B cell (primary cell): ENCODE measurements at regions not wholly inside any gene's neighbourhood (a gene's known extent, or its start where the extent isn't known, plus 50 kb on each side); places are given as distances from the start of the nearest gene placed in this dataset.

Experiments used
- ATAC-seq: fragments of 200-7000 bp; cut with Tn5 transposase; one replicate; pipeline ENCODE4 v1.10.0; 2021; ENCODE audit warnings: low read depth, mild to moderate bottlenecking, moderate number of reproducible peaks, moderate library complexity
- CTCF ChIA-PET: fragments of 350-600 bp; sonication (Branson Sonifier 250); formaldehyde crosslinking; loops from one replicate; lab custom pipeline; 2021; ENCODE audit warnings: antibody characterized with exemption, inconsistent platforms; lab: Charles Lee
- POLR2A ChIA-PET: fragments of 350-600 bp; sonication (Branson Sonifier 250); formaldehyde crosslinking; loops from one replicate; lab custom pipeline; 2021; ENCODE audit warnings: antibody characterized with exemption; lab: Charles Lee
- DNase-seq: peaks from one replicate; pipeline ENCODE4 v3.0.0; 2013
- H2AFZ ChIP-seq: 2 replicates; pipeline ENCODE4 v1.6.1; 2012; ENCODE audit warnings: mild to moderate bottlenecking, low read depth, low read length; ENCODE audit not compliant: insufficient read depth, poor library complexity, severe bottlenecking
- H3K27ac ChIP-seq, 2 donors: 1 replicate in 1 of 2; 2 replicates in 1 of 2; pipeline ENCODE4 v1.5.1; 2012 to 2013; ENCODE audit warnings: low read length in 2 of 2, mild to moderate bottlenecking in 2 of 2, moderate library complexity in 1 of 2
- H3K27me3 ChIP-seq, 4 experiments: fragments of 200-600 bp in 1 of 4; sonication (generic) in 1 of 4; replicated peaks in 1 of 4; 1 replicate in 2 of 4; 2 replicates in 2 of 4; pipeline versions ENCODE4 v1.6.1 to v1.7.0; 2013 to 2016; ENCODE audit warnings: low read length in 3 of 4, mild to moderate bottlenecking in 2 of 4, mixed read lengths in 1 of 4, moderate library complexity in 1 of 4; ENCODE audit not compliant: insufficient read depth in 4 of 4, control insufficient read depth in 3 of 4; ENCODE audit errors: control extremely low read depth in 1 of 4
- H3K36me3 ChIP-seq, 2 experiments: replicated peaks in 1 of 2; 1 replicate in 1 of 2; 2 replicates in 1 of 2; pipeline versions ENCODE4 v1.6.1 to v1.7.1; 2013; ENCODE audit warnings: low read length in 1 of 2; ENCODE audit not compliant: insufficient read depth in 2 of 2, control insufficient read depth in 1 of 2; ENCODE audit errors: control extremely low read depth in 1 of 2, extremely low read depth in 1 of 2
- H3K4me1 ChIP-seq, 2 donors: fragments of 200-600 bp in 1 of 2; sonication (generic) in 1 of 2; 1 replicate in 1 of 2; 2 replicates in 1 of 2; pipeline versions ENCODE4 v1.5.1 to v1.6.1; 2013 to 2017; ENCODE audit warnings: low read length in 2 of 2; ENCODE audit not compliant: control insufficient read depth in 2 of 2, insufficient read depth in 2 of 2
- H3K4me2 ChIP-seq: replicated peaks from 2 replicates; pipeline ENCODE3; 2012; ENCODE audit warnings: mild to moderate bottlenecking, low read depth, low read length; ENCODE audit not compliant: poor library complexity, severe bottlenecking
- H3K4me3 ChIP-seq, 5 experiments: fragments of 200-600 bp in 1 of 5; sonication (generic) in 1 of 5; 1 replicate in 3 of 5; 2 replicates in 2 of 5; pipeline versions ENCODE4 v1.5.1 to v1.7.0; 2011 to 2016; ENCODE audit warnings: low read length in 4 of 5, mild to moderate bottlenecking in 4 of 5, low read depth in 2 of 5, control low read depth in 1 of 5, moderate library complexity in 1 of 5; ENCODE audit not compliant: insufficient read depth in 1 of 5; ENCODE audit errors: control extremely low read depth in 1 of 5, extremely low read depth in 1 of 5
- H3K79me2 ChIP-seq: fragments of 200-600 bp; sonication (generic); one replicate; pipeline ENCODE4 v1.6.0; 2016; ENCODE audit warnings: low read length; ENCODE audit not compliant: control insufficient read depth, insufficient read depth
- H3K9ac ChIP-seq: fragments of 200-600 bp; sonication (generic); 2 replicates; pipeline ENCODE4 v1.6.1; 2017; ENCODE audit warnings: mild to moderate bottlenecking, low read length, moderate library complexity
- H3K9me3 ChIP-seq, 3 donors: one replicate each; pipeline versions ENCODE4 v1.6.1 to v1.7.1; 2013; ENCODE audit warnings: low read length in 2 of 3; ENCODE audit not compliant: control insufficient read depth in 2 of 3, insufficient read depth in 1 of 3; ENCODE audit errors: control extremely low read depth in 1 of 3
- H4K20me1 ChIP-seq: 2 replicates; pipeline ENCODE4 v1.6.0; 2012; ENCODE audit warnings: mild to moderate bottlenecking, low read length; ENCODE audit not compliant: insufficient read depth, control insufficient read depth, poor library complexity, severe bottlenecking
- H3K27ac Mint-ChIP-seq: one replicate; pipeline ENCODE4 v1.8.0; 2021; ENCODE audit warnings: mixed read lengths
- H3K27me3 Mint-ChIP-seq: one replicate; pipeline ENCODE4 v1.8.0; 2021; ENCODE audit warnings: mixed read lengths
- H3K4me1 Mint-ChIP-seq: one replicate; pipeline ENCODE4 v1.8.0; 2021; ENCODE audit warnings: mixed read lengths
- H3K4me3 Mint-ChIP-seq: one replicate; pipeline ENCODE4 v1.8.0; 2021; ENCODE audit warnings: mixed read lengths
- H3K9me3 Mint-ChIP-seq: one replicate; pipeline ENCODE4 v1.8.0; 2022; ENCODE audit warnings: mixed read lengths; ENCODE audit not compliant: insufficient read depth
- EZH2 ChIP-seq: IDR thresholded peaks from 2 replicates; pipeline ENCODE4 v1.6.1; 2012; ENCODE audit warnings: borderline replicate concordance, low read depth, mild to moderate bottlenecking, moderate library complexity, low read length; ENCODE audit not compliant: insufficient read depth, poor library complexity, severe bottlenecking
- WGBS: methylation state at CpG from one replicate; pipeline ENCODE4 v1.1.5; 2013; ENCODE audit warnings: missing lambda C conversion rate; ENCODE audit not compliant: insufficient coverage; 5-methylcytosine and 5-hydroxymethylcytosine counted together
- intact Hi-C: fragments of 100-400 bp; cut with micrococcal nuclease; formaldehyde crosslinking; loops from one replicate; pipeline ENCODE4 v1.10.0; 2022
- TF ChIP-seq, protein P1 (sequence below): fragments of 200-600 bp; IDR thresholded peaks from one replicate; pipeline ENCODE4 v1.8.0; 2022; ENCODE audit warnings: antibody characterized with exemption, mild to moderate bottlenecking

DNA sequence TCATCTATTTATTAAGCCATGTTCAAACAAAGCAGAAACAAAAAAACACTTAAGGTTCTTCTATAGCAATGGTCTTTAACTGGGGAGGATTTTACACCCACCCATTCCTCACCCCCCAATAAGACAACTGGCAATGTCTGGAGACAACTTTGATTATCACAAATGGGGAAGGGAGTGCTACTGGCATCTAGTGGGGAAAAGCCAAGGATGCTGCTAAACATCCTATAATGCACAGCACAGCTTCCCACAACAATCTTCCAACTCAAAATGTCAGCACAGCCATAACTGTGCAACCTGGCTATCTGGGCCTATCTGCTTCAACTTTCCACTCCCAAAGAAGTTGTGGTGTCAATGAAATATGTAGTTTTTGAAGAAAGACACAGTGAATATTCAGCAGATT is 1044.4 kb downstream of the CDH8 start:
- Histone ChIP-seq H4K20me1 (no peaks in the 10 kb centered on the region), H3K9me3 (peaks cover 0 to 7% (median 0%) of the 10 kb centered on the region in 3 donors), H3K9ac (no peak overlapping the region), H2AFZ (no peak overlapping the region), H3K4me3 (no peak overlapping the region), H3K79me2 (no peaks in the 10 kb centered on the region), H3K27me3 (no peaks in the 10 kb centered on the region), H3K4me1 (no peaks in the 10 kb centered on the region), H3K36me3 (no peaks in the 10 kb centered on the region), H3K27ac (no peak overlapping the region), H3K4me2 (no peak overlapping the region)
- Mint-ChIP-seq H3K4me1 (no peaks in the 10 kb centered on the region), H3K27me3 (no peaks in the 10 kb centered on the region), H3K9me3 (peaks cover 10% of the 10 kb centered on the region), H3K4me3 (no peak overlapping the region), H3K27ac (no peak overlapping the region)
- intact Hi-C loops: no loop called here
- ATAC-seq: no peak
- no peak for TF ChIP-seq EZH2
- TF ChIP-seq, protein P1, sequence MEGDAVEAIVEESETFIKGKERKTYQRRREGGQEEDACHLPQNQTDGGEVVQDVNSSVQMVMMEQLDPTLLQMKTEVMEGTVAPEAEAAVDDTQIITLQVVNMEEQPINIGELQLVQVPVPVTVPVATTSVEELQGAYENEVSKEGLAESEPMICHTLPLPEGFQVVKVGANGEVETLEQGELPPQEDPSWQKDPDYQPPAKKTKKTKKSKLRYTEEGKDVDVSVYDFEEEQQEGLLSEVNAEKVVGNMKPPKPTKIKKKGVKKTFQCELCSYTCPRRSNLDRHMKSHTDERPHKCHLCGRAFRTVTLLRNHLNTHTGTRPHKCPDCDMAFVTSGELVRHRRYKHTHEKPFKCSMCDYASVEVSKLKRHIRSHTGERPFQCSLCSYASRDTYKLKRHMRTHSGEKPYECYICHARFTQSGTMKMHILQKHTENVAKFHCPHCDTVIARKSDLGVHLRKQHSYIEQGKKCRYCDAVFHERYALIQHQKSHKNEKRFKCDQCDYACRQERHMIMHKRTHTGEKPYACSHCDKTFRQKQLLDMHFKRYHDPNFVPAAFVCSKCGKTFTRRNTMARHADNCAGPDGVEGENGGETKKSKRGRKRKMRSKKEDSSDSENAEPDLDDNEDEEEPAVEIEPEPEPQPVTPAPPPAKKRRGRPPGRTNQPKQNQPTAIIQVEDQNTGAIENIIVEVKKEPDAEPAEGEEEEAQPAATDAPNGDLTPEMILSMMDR: no peak
- DNase-seq: no peak
- CTCF ChIA-PET: no interaction called here
- POLR2A ChIA-PET: no interaction called here

DNA sequence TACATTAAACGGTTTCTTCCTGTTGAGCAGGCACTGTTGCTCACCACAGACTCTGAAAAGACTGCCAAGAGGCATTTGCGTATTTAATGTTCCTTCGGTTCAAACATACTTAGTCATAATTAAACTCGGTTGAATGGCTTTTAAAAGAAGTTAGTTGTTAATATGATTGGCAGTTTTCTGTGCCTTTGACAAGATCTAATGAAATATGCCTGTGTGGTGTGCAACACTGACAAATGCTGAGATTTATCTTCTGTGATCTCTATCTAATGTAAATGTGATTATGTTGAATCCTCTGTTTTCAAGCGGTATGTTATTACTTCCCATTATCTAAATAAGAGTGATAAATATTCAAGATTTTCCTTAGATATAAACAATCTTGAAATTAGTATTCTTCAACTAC is 1046.6 kb downstream of the CDH8 start:
- H3K4me2 ChIP-seq: no peak overlapping the region
- WGBS: no CpG with 5 or more reads among the region's 5 CpGs
- ChIA-PET CTCF (no interaction called here), POLR2A (no interaction called here)
- intact Hi-C loops: no loop called here
- H3K9me3 ChIP-seq: peaks cover 0 to 7% (median 0%) of the 10 kb centered on the region in 3 donors
- peaks cover 5% of the 10 kb centered on the region for H3K9me3 Mint-ChIP-seq
- no peak overlapping the region for H2AFZ ChIP-seq
- no peaks in the 10 kb centered on the region for H3K4me1 Mint-ChIP-seq
- no peaks in the 10 kb centered on the region for H3K27me3 Mint-ChIP-seq
- H3K27ac ChIP-seq: no peak overlapping the region
- H3K79me2 ChIP-seq: no peaks in the 10 kb centered on the region
- no peak overlapping the region for H3K4me3 Mint-ChIP-seq
- ATAC-seq: no peak
- no peaks in the 10 kb centered on the region for H3K36me3 ChIP-seq
- no peak overlapping the region for H3K9ac ChIP-seq
- H3K4me3 ChIP-seq: no peak overlapping the region
- no peak for DNase-seq
- no peak for TF ChIP-seq EZH2
- TF ChIP-seq, protein P1: no peak
- H3K27me3 ChIP-seq: no peaks in the 10 kb centered on the region
- H3K27ac Mint-ChIP-seq: no peak overlapping the region
- no peaks in the 10 kb centered on the region for H4K20me1 ChIP-seq
- no peaks in the 10 kb centered on the region for H3K4me1 ChIP-seq
